ENCODE measurements at regions not wholly inside any gene's neighbourhood (a gene's known extent, or its start where the extent isn't known, plus 50 kb on each side); places are given as distances from the start of the nearest gene placed in this dataset.
A peak's percentile ranks its signal among the peaks of the same experiment; 100 is the strongest.
"Not testable (repeated sequence)": the region's sequence is repeated elsewhere in the genome, so short reads cannot be mapped to it uniquely, and the experiment has no call there.

GRCh38 chr6:26924206-26924605, 264.7 kb upstream of the ZNF322 start:
- H3K4ac ChIP-seq (ENCODE audit: low read depth, low read length); ATAC-seq (ENCODE audit: low read depth); H3K4me3 ChIP-seq (ENCODE audit: insufficient read depth, low read depth, low read length); H3K4me2 ChIP-seq (ENCODE audit: low read depth, low read length); POLR2A ChIA-PET (ENCODE audit: unreplicated experiment); CTCF ChIA-PET; H3K23ac ChIP-seq (ENCODE audit: low read depth, low read length); H2BK15ac ChIP-seq (ENCODE audit: low read depth, low read length); H4K8ac ChIP-seq (ENCODE audit: low read depth in 2 of 2, low read length in 2 of 2); H3K79me1 ChIP-seq (ENCODE audit: low read depth in 1 of 2, low read length in 2 of 2); H3K14ac ChIP-seq (replicated peaks; ENCODE audit: low read depth, low read length); dilution Hi-C loops (cut with HindIII; ENCODE audit: low sequenced_read_pairs, unreplicated experiment); H3K27me3 ChIP-seq (ENCODE audit: control insufficient read depth, insufficient read depth, low read length); H3K36me3 ChIP-seq (ENCODE audit: control insufficient read depth, insufficient read depth, low read length); H3K18ac ChIP-seq (ENCODE audit: low read depth, low read length); H2BK120ac ChIP-seq (ENCODE audit: low read depth, low read length); H2BK20ac ChIP-seq (ENCODE audit: low read depth, low read length); H3K27ac ChIP-seq (ENCODE audit: insufficient read depth, low read length); in situ Hi-C loops (cut with MboI; ENCODE audit: low sequenced_read_pairs); H4K91ac ChIP-seq (ENCODE audit: insufficient read depth, low read depth, low read length); H3K56ac ChIP-seq (ENCODE audit: extremely low read depth, insufficient read depth, low read length); H3K9me3 ChIP-seq (ENCODE audit: control insufficient read depth, insufficient read depth, low read length); H2BK5ac ChIP-seq (ENCODE audit: low read depth, low read length, poor library complexity, severe bottlenecking); H3K4me1 ChIP-seq (ENCODE audit: control insufficient read depth, insufficient read depth, low read length); H2AK5ac ChIP-seq (ENCODE audit: low read depth, low read length); H3K9me1 ChIP-seq (ENCODE audit: insufficient read depth, low read length); H4K20me1 ChIP-seq (ENCODE audit: insufficient read depth, low read length); intact Hi-C loops (cut with micrococcal nuclease); BruUV-seq (replicated peaks); H2AK9ac ChIP-seq (replicated peaks; ENCODE audit: low read depth, low read length, poor library complexity); H4K5ac ChIP-seq (ENCODE audit: low read depth, low read length); H3K9ac ChIP-seq (ENCODE audit: low read depth, low read length); H2AFZ ChIP-seq (replicated peaks; ENCODE audit: low read length, poor library complexity): not testable (repeated sequence)
- no CpG with 5 or more reads among the region's 2 CpGs for WGBS, 2 experiments (ENCODE audit: extremely low coverage in 2 of 2, insufficient read length in 1 of 2)
- DNase-seq = peak; percentile 55

- dilution Hi-C loops (cut with HindIII; ENCODE audit: low sequenced_read_pairs, unreplicated experiment) = not testable (repeated sequence)
These were observed 268.6 kb upstream of the ZNF322 start for GRCh38 chr6:26928190-26928589.

More at GRCh38 chr6:26928190-26928589, 268.6 kb upstream of the ZNF322 start:
- CTCF ChIA-PET; BruUV-seq (replicated peaks); H3K14ac ChIP-seq (replicated peaks; ENCODE audit: low read depth, low read length); H4K20me1 ChIP-seq (ENCODE audit: insufficient read depth, low read length); H2BK5ac ChIP-seq (ENCODE audit: low read depth, low read length, poor library complexity, severe bottlenecking); H3K9me1 ChIP-seq (ENCODE audit: insufficient read depth, low read length); POLR2A ChIA-PET (ENCODE audit: unreplicated experiment); DNase-seq; H3K4me1 ChIP-seq (ENCODE audit: control insufficient read depth, insufficient read depth, low read length); H2AK5ac ChIP-seq (ENCODE audit: low read depth, low read length); H3K36me3 ChIP-seq (ENCODE audit: control insufficient read depth, insufficient read depth, low read length); H2BK20ac ChIP-seq (ENCODE audit: low read depth, low read length); H2AK9ac ChIP-seq (replicated peaks; ENCODE audit: low read depth, low read length, poor library complexity); H3K9ac ChIP-seq (ENCODE audit: low read depth, low read length); H3K27me3 ChIP-seq (ENCODE audit: control insufficient read depth, insufficient read depth, low read length); H3K4ac ChIP-seq (ENCODE audit: low read depth, low read length); H3K56ac ChIP-seq (ENCODE audit: extremely low read depth, insufficient read depth, low read length); in situ Hi-C loops (cut with MboI; ENCODE audit: low sequenced_read_pairs); intact Hi-C loops (cut with micrococcal nuclease); H3K4me2 ChIP-seq (ENCODE audit: low read depth, low read length); H3K27ac ChIP-seq (ENCODE audit: insufficient read depth, low read length); H4K8ac ChIP-seq (ENCODE audit: low read depth in 2 of 2, low read length in 2 of 2); H3K18ac ChIP-seq (ENCODE audit: low read depth, low read length); H2AFZ ChIP-seq (replicated peaks; ENCODE audit: low read length, poor library complexity); H3K4me3 ChIP-seq (ENCODE audit: insufficient read depth, low read depth, low read length); H3K23ac ChIP-seq (ENCODE audit: low read depth, low read length); ATAC-seq (ENCODE audit: low read depth); H2BK120ac ChIP-seq (ENCODE audit: low read depth, low read length); H3K9me3 ChIP-seq (ENCODE audit: control insufficient read depth, insufficient read depth, low read length); H2BK15ac ChIP-seq (ENCODE audit: low read depth, low read length); H4K5ac ChIP-seq (ENCODE audit: low read depth, low read length); H4K91ac ChIP-seq (ENCODE audit: insufficient read depth, low read depth, low read length); H3K79me1 ChIP-seq (ENCODE audit: low read depth in 1 of 2, low read length in 2 of 2): not testable (repeated sequence)
- no CpG with 5 or more reads among the region's 2 CpGs for WGBS, 2 experiments (ENCODE audit: extremely low coverage in 2 of 2, insufficient read length in 1 of 2)

Data from IMR-90 (cell line).